H1 (cell line): ENCODE measurements at regions not wholly inside any gene's neighbourhood (a gene's known extent, or its start where the extent isn't known, plus 50 kb on each side); places are given as distances from the start of the nearest gene placed in this dataset.

ENCODE experiments used
- CTCF ChIA-PET: fragments of 300-600 bp; sonication (Branson Sonifier 250); formaldehyde crosslinking; loops from one replicate; lab custom pipeline; 2021; ENCODE audit not compliant: partially characterized antibody; lab: Charles Lee
- POLR2A ChIA-PET: fragments of 300-600 bp; sonication (Branson Sonifier 250); formaldehyde crosslinking; loops from one replicate; lab custom pipeline; 2021; ENCODE audit warnings: inconsistent platforms; ENCODE audit not compliant: partially characterized antibody; lab: Charles Lee
- DNase-seq, 2 experiments: peaks; one replicate each; pipeline versions ENCODE4 v3.0.0 to v3.0.0-alpha.2; 2010 to 2022; ENCODE audit warnings: low spot score in 2 of 2, low read depth in 1 of 2, mixed read lengths in 1 of 2
- FAIRE-seq: peaks from 2 replicates; lab custom pipeline; 2011; peaks lifted over from hg19 to GRCh38; lab: Jason Lieb, UNC
- H2AFZ ChIP-seq: 2 replicates; pipeline ENCODE4 v1.8.1; 2012; ENCODE audit warnings: low read length, inconsistent platforms
- H2AK5ac ChIP-seq: 2 replicates; pipeline ENCODE4 v1.6.1; 2013; ENCODE audit warnings: low read depth, low read length
- H2BK120ac ChIP-seq: replicated peaks from 2 replicates; pipeline ENCODE3; 2013; ENCODE audit warnings: low read depth, low read length, inconsistent platforms
- H2BK12ac ChIP-seq: 2 replicates; pipeline ENCODE4 v1.6.1; 2013; ENCODE audit warnings: low read depth, low read length
- H2BK15ac ChIP-seq: 2 replicates; pipeline ENCODE4 v1.6.1; 2013; ENCODE audit warnings: low read length
- H2BK20ac ChIP-seq: 2 replicates; pipeline ENCODE4 v1.6.1; 2013; ENCODE audit warnings: low read length
- H2BK5ac ChIP-seq: 2 replicates; pipeline ENCODE4 v1.6.1; 2013; ENCODE audit warnings: low read depth, low read length
- H3K14ac ChIP-seq: 2 replicates; pipeline ENCODE4 v1.6.1; 2013; ENCODE audit warnings: inconsistent platforms; ENCODE audit not compliant: insufficient read length
- H3K18ac ChIP-seq: 2 replicates; pipeline ENCODE4 v1.6.1; 2013; ENCODE audit warnings: low read length; ENCODE audit errors: extremely low read depth
- H3K23ac ChIP-seq: 2 replicates; pipeline ENCODE4 v1.6.1; 2013; ENCODE audit warnings: inconsistent platforms; ENCODE audit not compliant: insufficient read length
- H3K23me2 ChIP-seq: 2 replicates; pipeline ENCODE4 v1.6.1; 2013; ENCODE audit warnings: low read depth, low read length
- H3K27ac ChIP-seq: 2 replicates; pipeline ENCODE4 v1.6.1; 2011; ENCODE audit warnings: low read depth, low read length, inconsistent platforms
- H3K27me3 ChIP-seq, 4 experiments: replicated peaks in 1 of 4; 1 replicate in 1 of 4; 2 replicates in 3 of 4; pipeline versions ENCODE4 v1.6.1 to v1.8.1; 2011 to 2013; ENCODE audit warnings: low read length in 3 of 4, mild to moderate bottlenecking in 3 of 4, inconsistent platforms in 2 of 4, mixed read lengths in 2 of 4, moderate library complexity in 1 of 4; ENCODE audit not compliant: control insufficient read depth in 3 of 4, insufficient read depth in 3 of 4; ENCODE audit errors: extremely low read depth in 1 of 4
- H3K36me3 ChIP-seq, 4 experiments: 2 replicates each; pipeline versions ENCODE4 v1.6.1 to v1.8.1; 2011 to 2013; ENCODE audit warnings: mild to moderate bottlenecking in 4 of 4, low read length in 3 of 4, moderate library complexity in 2 of 4, control low read depth in 1 of 4, inconsistent platforms in 1 of 4; ENCODE audit not compliant: insufficient read depth in 4 of 4, control insufficient read depth in 2 of 4
- H3K4ac ChIP-seq: replicated peaks from 2 replicates; pipeline ENCODE3; 2013; ENCODE audit warnings: low read length, low read depth, mixed read lengths, inconsistent platforms; ENCODE audit not compliant: insufficient read length
- H3K4me1 ChIP-seq, 4 experiments: replicated peaks in 1 of 4; 1 replicate in 1 of 4; 2 replicates in 3 of 4; pipeline versions ENCODE4 v1.6.1 to v1.8.1; 2011 to 2013; ENCODE audit warnings: low read length in 3 of 4, inconsistent platforms in 2 of 4, mixed read lengths in 1 of 4; ENCODE audit not compliant: insufficient read depth in 4 of 4, control insufficient read depth in 3 of 4
- H3K4me2 ChIP-seq, 2 experiments: 2 replicates each; pipeline versions ENCODE4 v1.6.1 to v1.8.1; 2011 to 2013; ENCODE audit warnings: low read depth in 2 of 2, low read length in 2 of 2, control low read depth in 1 of 2, inconsistent platforms in 1 of 2, mild to moderate bottlenecking in 1 of 2; ENCODE audit not compliant: insufficient read depth in 1 of 2
- H3K4me3 ChIP-seq, 4 experiments: fragments of 200-600, 300-600 bp in 1 of 4; sonication (generic), shearing (Covaris generic), sonication (Bioruptor Twin) in 1 of 4; 2 replicates each; pipeline versions ENCODE4 v1.5.1 to v1.8.1; 2011 to 2016; ENCODE audit warnings: low read length in 4 of 4, low read depth in 3 of 4, control low read depth in 2 of 4, inconsistent platforms in 2 of 4, mild to moderate bottlenecking in 2 of 4, mixed read lengths in 1 of 4, moderate library complexity in 1 of 4; ENCODE audit not compliant: insufficient read depth in 2 of 4; ENCODE audit errors: extremely low read depth in 1 of 4
- H3K56ac ChIP-seq: replicated peaks from 2 replicates; pipeline ENCODE3; 2013; ENCODE audit warnings: low read depth, mild to moderate bottlenecking, mixed read lengths, low read length, inconsistent platforms; ENCODE audit not compliant: insufficient read length
- H3K79me1 ChIP-seq: 2 replicates; pipeline ENCODE4 v1.6.1; 2013; ENCODE audit warnings: low read depth, low read length, control low read depth
- H3K79me2 ChIP-seq, 2 experiments: 2 replicates each; pipeline versions ENCODE4 v1.6.1 to v1.8.1; 2012 to 2013; ENCODE audit warnings: low read length in 2 of 2, mild to moderate bottlenecking in 2 of 2, inconsistent platforms in 1 of 2; ENCODE audit not compliant: insufficient read depth in 2 of 2, control insufficient read depth in 1 of 2
- H3K9ac ChIP-seq, 4 experiments: replicated peaks in 1 of 4; 1 replicate in 1 of 4; 2 replicates in 3 of 4; pipeline versions ENCODE4 v1.6.1 to v1.8.1; 2011 to 2013; ENCODE audit warnings: low read depth in 3 of 4, low read length in 3 of 4, control low read depth in 2 of 4, mild to moderate bottlenecking in 2 of 4, moderate library complexity in 2 of 4, inconsistent platforms in 1 of 4; ENCODE audit errors: extremely low read depth in 1 of 4
- H3K9me3 ChIP-seq, 2 experiments: 2 replicates each; pipeline versions ENCODE4 v1.6.1 to v1.8.1; 2012 to 2013; ENCODE audit warnings: mild to moderate bottlenecking in 2 of 2, moderate library complexity in 2 of 2, control low read depth in 1 of 2, inconsistent platforms in 1 of 2, low read depth in 1 of 2, low read length in 1 of 2, mixed read lengths in 1 of 2; ENCODE audit not compliant: insufficient read depth in 2 of 2
- H4K20me1 ChIP-seq, 2 experiments: replicated peaks in 1 of 2; 2 replicates each; pipeline versions ENCODE3 to v1.8.1; 2011 to 2013; ENCODE audit warnings: inconsistent platforms in 2 of 2, low read length in 2 of 2, mild to moderate bottlenecking in 1 of 2; ENCODE audit not compliant: insufficient read depth in 2 of 2, control insufficient read depth in 1 of 2
- H4K5ac ChIP-seq: 2 replicates; pipeline ENCODE4 v1.6.1; 2013; ENCODE audit warnings: low read length, low read depth, mixed read lengths, inconsistent platforms; ENCODE audit not compliant: insufficient read length
- H4K8ac ChIP-seq: 2 replicates; pipeline ENCODE4 v1.8.0; 2013; ENCODE audit warnings: mild to moderate bottlenecking, moderate library complexity, low read length, inconsistent platforms; ENCODE audit not compliant: insufficient read depth; ENCODE audit errors: extremely low read depth
- H4K91ac ChIP-seq: replicated peaks from 2 replicates; pipeline ENCODE3; 2013; ENCODE audit warnings: low read length, mixed read lengths, inconsistent platforms; ENCODE audit not compliant: insufficient read length
- ASH2L ChIP-seq: fragments of 200-600, 300-600 bp; sonication (generic); IDR thresholded peaks from one replicate; pipeline ENCODE4 v1.7.1; 2017; ENCODE audit warnings: low read length
- ATF3 ChIP-seq: IDR thresholded peaks from 2 replicates; pipeline ENCODE4 v1.6.1; 2011; ENCODE audit warnings: low read depth, mild to moderate bottlenecking, low read length; ENCODE audit not compliant: insufficient read depth
- CBX8 ChIP-seq: fragments of 300-800, 300-1000 bp; sonication (generic); IDR thresholded peaks from 2 replicates; pipeline ENCODE4 v1.7.1; 2016; ENCODE audit warnings: low read depth, low read length, borderline replicate concordance
- CREB1 ChIP-seq: IDR thresholded peaks from 2 replicates; pipeline ENCODE4 v1.6.1; 2012; ENCODE audit warnings: inconsistent platforms
- EGR1 ChIP-seq: IDR thresholded peaks from 2 replicates; pipeline ENCODE4 v1.6.1; 2011; ENCODE audit warnings: low read depth, low read length, borderline replicate concordance
- EZH2 ChIP-seq: fragments of 200-600 bp; sonication (generic); IDR thresholded peaks from 2 replicates; pipeline ENCODE4 v1.7.1; 2012; ENCODE audit warnings: low read depth, mild to moderate bottlenecking, moderate library complexity, low read length, inconsistent platforms; ENCODE audit not compliant: severe bottlenecking
- GABPA ChIP-seq: IDR thresholded peaks from 2 replicates; pipeline ENCODE4 v1.6.1; 2011; ENCODE audit warnings: mild to moderate bottlenecking, low read length, moderate library complexity, borderline replicate concordance; ENCODE audit not compliant: insufficient read depth
- JUND ChIP-seq: IDR thresholded peaks from 2 replicates; pipeline ENCODE4 v1.6.1; 2011; ENCODE audit warnings: mild to moderate bottlenecking, improper control_type of control experiment, low read length
- KDM1A ChIP-seq: fragments of 200-600, 300-600 bp; sonication (generic); IDR thresholded peaks from 2 replicates; pipeline ENCODE4 v1.7.1; 2016; ENCODE audit warnings: mild to moderate bottlenecking, low read length, borderline replicate concordance
- PHF8 ChIP-seq: fragments of 200-600 bp; sonication (generic); conservative IDR thresholded peaks from 2 replicates; pipeline ENCODE4 v1.7.1; 2012; ENCODE audit warnings: low read depth, mild to moderate bottlenecking, inconsistent platforms, low read length, moderate library complexity
- POU5F1 ChIP-seq: IDR thresholded peaks from 2 replicates; pipeline ENCODE4 v1.6.1; 2011; ENCODE audit warnings: low read depth, mild to moderate bottlenecking, low read length, moderate library complexity
- RAD21 ChIP-seq, 2 experiments: IDR thresholded peaks in 1 of 2; conservative IDR thresholded peaks in 1 of 2; 2 replicates each; pipeline ENCODE4 v1.6.1; 2011; ENCODE audit warnings: low read depth in 2 of 2, low read length in 2 of 2, improper control_type of control experiment in 1 of 2, inconsistent platforms in 1 of 2, mild to moderate bottlenecking in 1 of 2, moderate library complexity in 1 of 2
- SIX5 ChIP-seq: IDR thresholded peaks from 2 replicates; pipeline ENCODE4 v1.6.1; 2011; ENCODE audit warnings: mild to moderate bottlenecking, low read depth, low read length
- SP1 ChIP-seq: IDR thresholded peaks from 2 replicates; pipeline ENCODE4 v1.6.1; 2011; ENCODE audit warnings: low read depth, low read length
- YY1 ChIP-seq: IDR thresholded peaks from 2 replicates; pipeline ENCODE4 v1.6.1; 2011; ENCODE audit warnings: low read depth, mild to moderate bottlenecking, low read length
- WGBS, 2 experiments: shearing (Covaris generic) in 1 of 2; methylation state at CpG; one replicate each; pipeline versions ENCODE4 v1.1.6 to v1.1.7; 2013 to 2015; ENCODE audit warnings: low lambda C conversion rate in 2 of 2, mixed read lengths in 2 of 2, inconsistent platforms in 1 of 2, low coverage in 1 of 2, missing lambda C conversion rate in 1 of 2; ENCODE audit not compliant: insufficient replicate concordance in 2 of 2, insufficient coverage in 1 of 2, insufficient read length in 1 of 2; ENCODE audit errors: extremely low coverage in 1 of 2, missing lambda C conversion rate in 1 of 2; 5-methylcytosine and 5-hydroxymethylcytosine counted together

GRCh38 chr13:84543962-84544361, 661.7 kb upstream of the SLITRK1 start:
- Histone ChIP-seq H2BK12ac (no peak overlapping the region), H4K91ac (no peak overlapping the region), H2BK20ac (no peak overlapping the region), H3K79me2 (no peaks in the 10 kb centered on the region), H3K4ac (no peak overlapping the region), H3K27me3 (no peaks in the 10 kb centered on the region), H4K8ac (no peak overlapping the region), H3K14ac (no peak overlapping the region), H3K4me3 (no peak overlapping the region), H3K27ac (no peak overlapping the region), H3K9ac (no peak overlapping the region), H2AK5ac (no peak overlapping the region), H3K4me1 (no peaks in the 10 kb centered on the region), H2AFZ (no peak overlapping the region; the same call in 1 of the 2 replicates), H3K23me2 (no peaks in the 10 kb centered on the region), H3K18ac (no peak overlapping the region), H3K9me3 (no peaks in the 10 kb centered on the region), H2BK120ac (no peak overlapping the region), H4K5ac (no peak overlapping the region), H3K23ac (no peak overlapping the region), H3K4me2 (no peak overlapping the region), H4K20me1 (no peaks in the 10 kb centered on the region), H3K56ac (no peak overlapping the region), H3K36me3 (no peaks in the 10 kb centered on the region), H2BK5ac (no peak overlapping the region), H2BK15ac (no peak overlapping the region), H3K79me1 (no peaks in the 10 kb centered on the region)
- ChIA-PET POLR2A (no interaction called here), CTCF (no interaction called here)
- FAIRE-seq (no peak), DNase-seq (no peak)
- 93% methylated on average over 3 of the region's 3 CpGs; no CpG with 5 or more reads in 1 of the 2 experiments for WGBS, 2 experiments
- TF ChIP-seq GABPA (no peak), KDM1A (no peak), CBX8 (no peak), POU5F1 (no peak), SIX5 (no peak), PHF8 (no peak), CREB1 (no peak), JUND (no peak), YY1 (no peak), SP1 (no peak), EGR1 (no peak), ATF3 (no peak), ASH2L (no peak), RAD21 (IDR thresholded peaks at IDR 0.05 in 1 of 2, conservative IDR thresholded peaks at IDR 0.05 in 1 of 2; ENCODE audit: low read depth in 2 of 2, low read length in 2 of 2) (no peak), EZH2 (no peak)
